ENCODE measurements at regions not wholly inside any gene's neighbourhood (a gene's known extent, or its start where the extent isn't known, plus 50 kb on each side); places are given as distances from the start of the nearest gene placed in this dataset.

- Mint-ChIP-seq H3K9me3 (peaks cover 0 to 3% (median 0%) of the 10 kb centered on the region in 7 donors), H3K27me3 (no peaks in the 10 kb centered on the region), H3K36me3 (no peaks in the 10 kb centered on the region), H3K27ac (no peak overlapping the region), H3K4me1 (no peaks in the 10 kb centered on the region), H3K4me3 (no peak overlapping the region)
- DNase-seq: no peak
- Histone ChIP-seq H3K27ac (ENCODE audit: insufficient read depth, low read length, poor library complexity, severe bottlenecking) (no peak overlapping the region), H3K4me1 (ENCODE audit: control insufficient read depth, insufficient read depth, low read length, poor library complexity, severe bottlenecking) (no peaks in the 10 kb centered on the region), H3K4me3 (ENCODE audit: low read depth, low read length) (no peak overlapping the region), H3K27me3 (ENCODE audit: control insufficient read depth, insufficient read depth, low read length) (no peaks in the 10 kb centered on the region), H3K36me3 (ENCODE audit: control insufficient read depth, insufficient read depth, low read length) (no peaks in the 10 kb centered on the region), H3K9me3 (ENCODE audit: control insufficient read depth in 2 of 2, low read length in 2 of 2) (no peaks in the 10 kb centered on the region)
- no peak for ATAC-seq (ENCODE audit: low read depth in 2 of 2)
Observed at GRCh38 chr13:47421525-47421924, 524.7 kb upstream of the HTR2A start.

- H3K27ac ChIP-seq (ENCODE audit: insufficient read depth, low read length, poor library complexity, severe bottlenecking): no peak overlapping the region
- no peak for DNase-seq
- no peaks in the 10 kb centered on the region for H3K4me1 Mint-ChIP-seq
- H3K36me3 Mint-ChIP-seq: no peaks in the 10 kb centered on the region
- H3K27me3 Mint-ChIP-seq: no peaks in the 10 kb centered on the region
- H3K4me3 ChIP-seq (ENCODE audit: low read depth, low read length): no peak overlapping the region
- H3K9me3 ChIP-seq (ENCODE audit: control insufficient read depth in 2 of 2, low read length in 2 of 2): no peaks in the 10 kb centered on the region
- H3K27ac Mint-ChIP-seq: no peak overlapping the region
- no peaks in the 10 kb centered on the region for H3K36me3 ChIP-seq (ENCODE audit: control insufficient read depth, insufficient read depth, low read length)
- ATAC-seq (ENCODE audit: low read depth in 2 of 2): no peak
- H3K9me3 Mint-ChIP-seq: peaks cover 0 to 3% (median 0%) of the 10 kb centered on the region in 7 donors
- H3K27me3 ChIP-seq (ENCODE audit: control insufficient read depth, insufficient read depth, low read length): no peaks in the 10 kb centered on the region
- no peaks in the 10 kb centered on the region for H3K4me1 ChIP-seq (ENCODE audit: control insufficient read depth, insufficient read depth, low read length, poor library complexity, severe bottlenecking)
- no peak overlapping the region for H3K4me3 Mint-ChIP-seq
Observed at GRCh38 chr13:47420568-47420967, 523.7 kb upstream of the HTR2A start.

DNA sequence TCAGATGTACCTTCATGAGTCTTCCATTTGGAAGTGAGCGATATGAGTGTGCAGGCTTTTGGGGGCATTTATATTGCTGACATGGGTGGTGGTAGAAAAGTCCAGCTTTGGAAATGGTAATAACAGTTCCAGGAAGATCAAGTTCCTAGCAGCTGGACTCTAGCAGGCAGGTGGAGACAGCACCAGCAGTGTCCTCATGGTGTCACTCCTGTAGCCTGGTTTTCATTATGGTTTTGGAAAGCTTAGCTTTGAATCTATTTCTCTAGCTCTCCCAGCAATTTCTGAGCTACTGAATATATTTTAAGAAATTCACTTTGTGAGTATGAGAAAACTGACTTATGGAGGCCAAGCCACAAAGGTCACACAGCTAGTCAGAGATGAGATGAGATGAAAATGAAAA, 523.2 kb upstream of the HTR2A start:
- Histone ChIP-seq H3K4me1 (ENCODE audit: control insufficient read depth, insufficient read depth, low read length, poor library complexity, severe bottlenecking) (no peaks in the 10 kb centered on the region), H3K9me3 (ENCODE audit: control insufficient read depth in 2 of 2, low read length in 2 of 2) (no peaks in the 10 kb centered on the region), H3K27ac (ENCODE audit: insufficient read depth, low read length, poor library complexity, severe bottlenecking) (no peak overlapping the region), H3K36me3 (ENCODE audit: control insufficient read depth, insufficient read depth, low read length) (no peaks in the 10 kb centered on the region), H3K4me3 (ENCODE audit: low read depth, low read length) (no peak overlapping the region), H3K27me3 (ENCODE audit: control insufficient read depth, insufficient read depth, low read length) (no peaks in the 10 kb centered on the region)
- H3K4me3 Mint-ChIP-seq: no peak overlapping the region
- DNase-seq (no peak), ATAC-seq (ENCODE audit: low read depth in 2 of 2) (no peak)
- no peak overlapping the region for H3K27ac Mint-ChIP-seq
- H3K9me3 Mint-ChIP-seq: peaks cover 0 to 3% (median 0%) of the 10 kb centered on the region in 7 donors
- no peaks in the 10 kb centered on the region for H3K27me3 Mint-ChIP-seq
- H3K4me1 Mint-ChIP-seq: no peaks in the 10 kb centered on the region
- H3K36me3 Mint-ChIP-seq: no peaks in the 10 kb centered on the region

DNA sequence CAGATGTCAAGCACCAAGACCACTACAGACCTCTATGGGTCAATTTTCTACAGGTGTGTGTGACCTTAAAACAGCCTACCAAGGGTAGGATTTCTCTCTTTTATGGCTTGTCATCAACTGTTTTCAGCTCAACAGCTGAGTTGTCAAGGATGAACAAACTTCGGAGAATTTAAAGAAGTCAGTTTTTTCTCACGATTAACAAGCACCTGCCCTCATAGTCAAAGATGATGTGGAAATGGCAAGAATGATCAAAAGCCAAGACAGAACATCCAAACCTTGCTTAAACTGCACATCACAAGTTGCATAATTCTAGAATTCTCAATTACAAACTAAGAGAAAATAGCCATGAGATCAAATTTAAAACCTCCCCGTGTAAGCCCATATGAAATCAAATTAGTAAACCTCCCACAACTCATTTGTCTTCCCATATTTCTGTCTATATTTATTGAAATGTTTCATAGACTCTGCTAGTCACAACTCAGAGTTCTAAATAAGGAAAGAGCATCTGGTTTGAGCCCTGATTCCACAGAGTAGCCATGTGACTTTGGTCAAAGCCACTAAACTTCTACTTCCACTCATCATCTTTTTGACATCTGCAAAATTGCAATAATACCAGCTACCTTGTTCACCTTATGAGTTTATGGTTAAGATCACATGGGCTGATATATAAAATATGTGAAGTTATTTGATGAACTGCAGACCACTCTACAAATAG, 521.5 kb upstream of the HTR2A start:
- H3K4me3 Mint-ChIP-seq: no peak overlapping the region
- no peak for ATAC-seq (ENCODE audit: low read depth in 2 of 2)
- H3K27me3 ChIP-seq (ENCODE audit: control insufficient read depth, insufficient read depth, low read length): no peaks in the 10 kb centered on the region
- no peak overlapping the region for H3K4me3 ChIP-seq (ENCODE audit: low read depth, low read length)
- peaks cover 0 to 3% (median 0%) of the 10 kb centered on the region in 7 donors for H3K9me3 Mint-ChIP-seq
- H3K36me3 Mint-ChIP-seq: no peaks in the 10 kb centered on the region
- H3K27ac Mint-ChIP-seq: no peak overlapping the region
- no peaks in the 10 kb centered on the region for H3K36me3 ChIP-seq (ENCODE audit: control insufficient read depth, insufficient read depth, low read length)
- H3K27ac ChIP-seq (ENCODE audit: insufficient read depth, low read length, poor library complexity, severe bottlenecking): no peak overlapping the region
- no peak for DNase-seq
- no peaks in the 10 kb centered on the region for H3K4me1 ChIP-seq (ENCODE audit: control insufficient read depth, insufficient read depth, low read length, poor library complexity, severe bottlenecking)
- no peaks in the 10 kb centered on the region for H3K9me3 ChIP-seq (ENCODE audit: control insufficient read depth in 2 of 2, low read length in 2 of 2)
- no peaks in the 10 kb centered on the region for H3K4me1 Mint-ChIP-seq
- H3K27me3 Mint-ChIP-seq: no peaks in the 10 kb centered on the region

DNA sequence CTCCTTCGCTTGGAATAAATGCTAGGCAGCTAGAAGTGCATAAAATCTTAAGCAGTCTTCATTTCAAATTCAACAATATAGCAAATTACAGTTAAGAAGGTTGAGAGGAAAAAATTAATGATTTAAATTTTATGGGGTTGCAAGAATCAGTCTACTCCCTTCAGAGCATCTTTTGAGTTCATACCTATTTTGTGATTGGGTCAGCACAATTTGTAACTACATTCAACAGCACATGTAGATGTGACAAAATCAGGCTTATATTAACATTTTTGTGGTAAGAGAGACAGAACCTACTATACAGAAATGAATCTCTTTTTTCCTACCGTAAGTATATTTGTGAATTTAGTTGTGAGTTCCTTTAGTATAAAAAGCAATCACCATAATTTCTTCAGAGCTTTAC, 520.6 kb upstream of the HTR2A start:
- H3K27me3 Mint-ChIP-seq: no peaks in the 10 kb centered on the region
- Histone ChIP-seq H3K9me3 (ENCODE audit: control insufficient read depth in 2 of 2, low read length in 2 of 2) (no peaks in the 10 kb centered on the region), H3K27ac (ENCODE audit: insufficient read depth, low read length, poor library complexity, severe bottlenecking) (no peak overlapping the region), H3K27me3 (ENCODE audit: control insufficient read depth, insufficient read depth, low read length) (no peaks in the 10 kb centered on the region), H3K4me3 (ENCODE audit: low read depth, low read length) (no peak overlapping the region), H3K4me1 (ENCODE audit: control insufficient read depth, insufficient read depth, low read length, poor library complexity, severe bottlenecking) (no peaks in the 10 kb centered on the region), H3K36me3 (ENCODE audit: control insufficient read depth, insufficient read depth, low read length) (no peaks in the 10 kb centered on the region)
- no peak overlapping the region for H3K4me3 Mint-ChIP-seq
- no peaks in the 10 kb centered on the region for H3K36me3 Mint-ChIP-seq
- H3K4me1 Mint-ChIP-seq: no peaks in the 10 kb centered on the region
- H3K27ac Mint-ChIP-seq: no peak overlapping the region
- no peak for ATAC-seq (ENCODE audit: low read depth in 2 of 2)
- H3K9me3 Mint-ChIP-seq: peaks cover 0 to 3% (median 0%) of the 10 kb centered on the region in 7 donors
- no peak for DNase-seq

DNA sequence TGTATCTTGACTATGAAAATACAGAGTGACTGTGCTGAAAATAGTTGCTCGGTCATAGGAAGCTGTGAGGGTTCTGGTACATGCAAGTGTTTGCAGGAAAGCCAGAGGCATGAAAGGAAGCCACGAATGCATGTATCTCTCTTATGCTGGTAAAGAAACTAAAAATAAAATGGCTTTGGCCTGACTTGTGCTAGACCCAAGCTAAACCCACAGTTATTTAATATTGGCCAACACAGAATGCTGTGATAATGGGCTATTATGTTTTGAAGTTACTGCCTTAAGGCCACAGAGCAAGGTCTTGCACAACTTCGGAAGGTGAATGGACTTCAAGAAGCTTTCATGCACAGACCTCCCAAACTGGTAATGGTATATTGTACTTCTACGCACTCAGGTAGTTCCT, 518.2 kb upstream of the HTR2A start:
- no peaks in the 10 kb centered on the region for H3K27me3 Mint-ChIP-seq
- Histone ChIP-seq H3K4me1 (ENCODE audit: control insufficient read depth, insufficient read depth, low read length, poor library complexity, severe bottlenecking) (no peaks in the 10 kb centered on the region), H3K27me3 (ENCODE audit: control insufficient read depth, insufficient read depth, low read length) (no peaks in the 10 kb centered on the region), H3K27ac (ENCODE audit: insufficient read depth, low read length, poor library complexity, severe bottlenecking) (no peak overlapping the region), H3K9me3 (ENCODE audit: control insufficient read depth in 2 of 2, low read length in 2 of 2) (no peaks in the 10 kb centered on the region), H3K4me3 (ENCODE audit: low read depth, low read length) (no peak overlapping the region), H3K36me3 (ENCODE audit: control insufficient read depth, insufficient read depth, low read length) (no peaks in the 10 kb centered on the region)
- H3K4me1 Mint-ChIP-seq: no peaks in the 10 kb centered on the region
- H3K27ac Mint-ChIP-seq: no peak overlapping the region
- no peak overlapping the region for H3K4me3 Mint-ChIP-seq
- H3K9me3 Mint-ChIP-seq: peaks cover 0 to 3% (median 0%) of the 10 kb centered on the region in 7 donors
- no peaks in the 10 kb centered on the region for H3K36me3 Mint-ChIP-seq
- ATAC-seq (ENCODE audit: low read depth in 2 of 2) (no peak), DNase-seq (no peak)

DNA sequence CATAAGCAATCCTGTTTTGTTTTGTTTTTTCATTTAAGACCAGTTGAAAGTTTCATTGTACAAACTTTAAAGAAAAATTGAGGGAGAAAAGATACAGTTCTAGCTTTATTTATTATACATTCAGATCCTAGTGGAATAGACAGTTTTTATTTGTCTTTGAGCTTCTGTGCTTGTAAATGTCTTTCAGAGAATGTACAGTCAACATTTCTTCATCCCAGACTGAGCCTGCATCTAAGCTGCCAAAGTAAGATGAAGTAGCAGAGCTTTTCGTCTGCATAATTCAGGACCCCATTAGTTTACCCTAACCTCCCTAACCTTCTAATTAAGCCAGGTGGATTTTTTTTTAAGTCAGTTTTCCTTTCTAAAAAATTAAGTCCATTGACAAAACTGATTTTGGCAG, 516.7 kb upstream of the HTR2A start:
- Histone ChIP-seq H3K36me3 (ENCODE audit: control insufficient read depth, insufficient read depth, low read length) (no peaks in the 10 kb centered on the region), H3K27me3 (ENCODE audit: control insufficient read depth, insufficient read depth, low read length) (no peaks in the 10 kb centered on the region), H3K9me3 (ENCODE audit: control insufficient read depth in 2 of 2, low read length in 2 of 2) (no peaks in the 10 kb centered on the region), H3K27ac (ENCODE audit: insufficient read depth, low read length, poor library complexity, severe bottlenecking) (no peak overlapping the region), H3K4me1 (ENCODE audit: control insufficient read depth, insufficient read depth, low read length, poor library complexity, severe bottlenecking) (no peaks in the 10 kb centered on the region), H3K4me3 (ENCODE audit: low read depth, low read length) (no peak overlapping the region)
- H3K36me3 Mint-ChIP-seq: no peaks in the 10 kb centered on the region
- H3K4me1 Mint-ChIP-seq: no peaks in the 10 kb centered on the region
- H3K27ac Mint-ChIP-seq: no peak overlapping the region
- no peaks in the 10 kb centered on the region for H3K27me3 Mint-ChIP-seq
- ATAC-seq (ENCODE audit: low read depth in 2 of 2) (no peak), DNase-seq (no peak)
- no peak overlapping the region for H3K4me3 Mint-ChIP-seq
- H3K9me3 Mint-ChIP-seq: peaks cover 0 to 3% (median 0%) of the 10 kb centered on the region in 7 donors

GRCh38 chr13:47413112-47413511, 516.3 kb upstream of the HTR2A start:
- no peak overlapping the region for H3K27ac Mint-ChIP-seq
- no peak overlapping the region for H3K4me3 Mint-ChIP-seq
- peaks cover 0 to 2% (median 0%) of the 10 kb centered on the region in 7 donors for H3K9me3 Mint-ChIP-seq
- no peaks in the 10 kb centered on the region for H3K36me3 Mint-ChIP-seq
- H3K27me3 ChIP-seq (ENCODE audit: control insufficient read depth, insufficient read depth, low read length): no peaks in the 10 kb centered on the region
- H3K36me3 ChIP-seq (ENCODE audit: control insufficient read depth, insufficient read depth, low read length): no peaks in the 10 kb centered on the region
- no peak overlapping the region for H3K4me3 ChIP-seq (ENCODE audit: low read depth, low read length)
- DNase-seq: no peak
- ATAC-seq (ENCODE audit: low read depth in 2 of 2): no peak
- H3K4me1 ChIP-seq (ENCODE audit: control insufficient read depth, insufficient read depth, low read length, poor library complexity, severe bottlenecking): no peaks in the 10 kb centered on the region
- no peaks in the 10 kb centered on the region for H3K4me1 Mint-ChIP-seq
- no peak overlapping the region for H3K27ac ChIP-seq (ENCODE audit: insufficient read depth, low read length, poor library complexity, severe bottlenecking)
- no peaks in the 10 kb centered on the region for H3K27me3 Mint-ChIP-seq
- no peaks in the 10 kb centered on the region for H3K9me3 ChIP-seq (ENCODE audit: control insufficient read depth in 2 of 2, low read length in 2 of 2)

Data from CD4-positive, CD25-positive, alpha-beta regulatory T cell (primary cell).